NB4 (cell line): ENCODE measurements at regions not wholly inside any gene's neighbourhood (a gene's known extent, or its start where the extent isn't known, plus 50 kb on each side); places are given as distances from the start of the nearest gene placed in this dataset.

Source experiments
- CTCF ChIP-seq: IDR thresholded peaks from one replicate; pipeline ENCODE4 v1.5.1; 2012; ENCODE audit warnings: low read depth, low read length
- POLR2A ChIP-seq: IDR thresholded peaks from 2 replicates; pipeline ENCODE4 v1.6.1; 2011; ENCODE audit warnings: mild to moderate bottlenecking; ENCODE audit not compliant: insufficient read length; ENCODE audit errors: extremely low read depth
- TF ChIP-seq, protein P1 (sequence below): IDR thresholded peaks from 2 replicates; pipeline ENCODE4 v1.6.1; 2011; ENCODE audit warnings: low read depth, low read length

- TF ChIP-seq CTCF (no peak), POLR2A (no peak)
- TF ChIP-seq, protein P1, sequence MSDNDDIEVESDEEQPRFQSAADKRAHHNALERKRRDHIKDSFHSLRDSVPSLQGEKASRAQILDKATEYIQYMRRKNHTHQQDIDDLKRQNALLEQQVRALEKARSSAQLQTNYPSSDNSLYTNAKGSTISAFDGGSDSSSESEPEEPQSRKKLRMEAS: no peak
Measured at GRCh38 chr5:3362606-3362910, 233.1 kb upstream of the IRX1 start.
